ENCODE measurements at regions not wholly inside any gene's neighbourhood (a gene's known extent, or its start where the extent isn't known, plus 50 kb on each side); places are given as distances from the start of the nearest gene placed in this dataset.

DNA sequence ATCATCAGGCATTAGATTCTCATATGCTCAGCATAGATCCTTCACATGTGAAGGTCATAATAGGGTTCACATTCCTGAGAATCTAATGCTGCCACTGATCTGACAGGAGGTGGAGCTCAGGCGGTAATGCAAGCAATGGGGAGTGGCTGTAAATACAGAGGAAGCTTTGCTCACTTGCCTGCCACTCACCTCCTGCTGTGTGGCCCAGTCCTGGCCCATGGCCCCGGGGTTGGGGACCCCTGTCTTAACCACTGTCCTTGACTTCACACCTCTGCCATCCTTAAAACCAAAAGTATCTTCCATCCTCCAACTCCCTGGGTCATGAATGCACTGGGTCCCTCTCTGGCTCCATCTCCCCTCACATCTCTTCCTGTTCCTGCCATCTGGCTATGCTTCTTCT is 129.1 kb downstream of the HMX1 start:
- WGBS, 2 donors: 57 to 63% methylated on average over 2 of the region's 2 CpGs
- DNase-seq (no peak), ATAC-seq (no peak)
- peaks cover 0 to 52% (median 23%) of the 10 kb centered on the region in 7 donors for H3K27me3 ChIP-seq
- intact Hi-C loops (cut with DNase I): no loop called here
- H3K4me1 ChIP-seq: no peaks in the 10 kb centered on the region
- no peaks in the 10 kb centered on the region for H3K9me3 ChIP-seq
- no peaks in the 10 kb centered on the region for H3K36me3 ChIP-seq
- no peak overlapping the region for H3K27ac ChIP-seq
- H3K4me3 ChIP-seq: no peak overlapping the region
- TF ChIP-seq, protein P1, sequence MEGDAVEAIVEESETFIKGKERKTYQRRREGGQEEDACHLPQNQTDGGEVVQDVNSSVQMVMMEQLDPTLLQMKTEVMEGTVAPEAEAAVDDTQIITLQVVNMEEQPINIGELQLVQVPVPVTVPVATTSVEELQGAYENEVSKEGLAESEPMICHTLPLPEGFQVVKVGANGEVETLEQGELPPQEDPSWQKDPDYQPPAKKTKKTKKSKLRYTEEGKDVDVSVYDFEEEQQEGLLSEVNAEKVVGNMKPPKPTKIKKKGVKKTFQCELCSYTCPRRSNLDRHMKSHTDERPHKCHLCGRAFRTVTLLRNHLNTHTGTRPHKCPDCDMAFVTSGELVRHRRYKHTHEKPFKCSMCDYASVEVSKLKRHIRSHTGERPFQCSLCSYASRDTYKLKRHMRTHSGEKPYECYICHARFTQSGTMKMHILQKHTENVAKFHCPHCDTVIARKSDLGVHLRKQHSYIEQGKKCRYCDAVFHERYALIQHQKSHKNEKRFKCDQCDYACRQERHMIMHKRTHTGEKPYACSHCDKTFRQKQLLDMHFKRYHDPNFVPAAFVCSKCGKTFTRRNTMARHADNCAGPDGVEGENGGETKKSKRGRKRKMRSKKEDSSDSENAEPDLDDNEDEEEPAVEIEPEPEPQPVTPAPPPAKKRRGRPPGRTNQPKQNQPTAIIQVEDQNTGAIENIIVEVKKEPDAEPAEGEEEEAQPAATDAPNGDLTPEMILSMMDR (IDR thresholded peaks at IDR 0.05): no peak

DNA sequence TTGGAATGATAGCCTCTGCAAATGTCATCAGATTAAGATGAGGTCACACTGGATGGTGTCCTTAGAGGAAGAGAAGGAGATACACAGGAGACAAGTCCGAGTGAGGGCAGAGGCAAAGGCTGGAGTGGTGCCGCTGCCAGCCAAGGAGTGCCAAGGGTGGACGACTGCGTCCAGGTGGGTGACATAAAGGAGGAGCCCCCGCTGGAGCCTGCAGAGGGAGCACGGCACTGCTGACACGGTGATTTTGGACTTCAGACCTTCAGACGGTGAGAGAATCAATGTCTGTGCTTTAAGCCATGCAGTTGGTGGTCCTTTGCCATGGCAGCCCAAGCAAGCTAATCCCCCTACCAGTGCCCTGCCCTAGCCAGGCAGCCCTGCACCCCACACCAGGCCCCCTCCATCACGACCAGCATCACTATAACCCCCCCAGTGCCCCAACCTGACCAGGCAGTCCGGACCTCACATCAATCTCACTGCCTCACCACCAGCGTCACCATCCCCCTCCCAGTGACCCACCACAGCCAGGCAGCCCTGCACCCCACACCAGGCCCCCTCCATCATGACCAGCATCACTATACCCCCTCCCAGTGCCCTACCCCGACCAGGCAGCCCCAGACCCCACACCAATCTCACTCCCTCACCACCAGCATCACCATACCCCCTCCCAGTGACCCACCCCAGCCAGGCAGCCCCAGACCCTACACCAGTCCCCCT is 130.0 kb downstream of the HMX1 start:
- WGBS, 2 donors: 75 to 80% methylated on average over 12 of the region's 12 CpGs
- DNase-seq: no peak

DNA sequence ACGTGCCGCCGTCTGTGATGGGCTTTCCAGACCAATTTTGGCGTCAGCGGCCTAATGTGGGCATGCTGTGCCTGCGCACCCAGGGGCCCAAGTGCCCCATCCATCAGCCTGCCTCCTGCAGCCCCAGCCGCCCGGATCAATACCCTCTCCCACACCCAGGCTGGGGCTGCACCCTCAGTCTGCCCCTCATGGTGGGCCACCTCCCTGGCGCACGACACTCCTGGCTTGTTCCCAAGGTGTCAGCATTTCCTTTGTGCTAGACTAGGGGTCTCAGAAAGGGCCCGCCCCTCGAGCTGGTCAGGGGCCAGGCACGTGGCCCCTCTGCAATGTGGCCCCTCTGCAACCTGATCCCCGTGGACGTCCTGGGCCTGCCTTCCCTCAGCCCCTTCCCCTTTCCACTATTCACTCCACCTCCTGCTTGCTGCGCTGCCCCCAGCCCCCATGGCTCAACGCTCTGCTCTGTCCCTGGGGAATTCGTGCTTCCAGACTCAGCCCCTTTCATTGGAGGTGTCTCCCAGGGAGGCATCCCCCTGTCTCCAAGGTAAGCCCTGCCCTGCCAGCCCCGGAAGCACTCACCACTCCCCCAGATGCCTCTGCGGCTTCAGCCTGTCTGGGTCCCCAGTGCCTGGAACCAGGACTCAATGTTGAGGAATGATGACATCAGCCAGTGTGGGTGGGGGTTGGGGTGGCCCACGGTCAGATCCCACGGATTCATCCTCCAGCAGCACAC is 130.8 kb downstream of the HMX1 start:
- Histone ChIP-seq H3K4me1 (no peaks in the 10 kb centered on the region), H3K27me3 (peaks cover 0 to 42% (median 23%) of the 10 kb centered on the region in 7 donors), H3K4me3 (no peak overlapping the region), H3K36me3 (no peaks in the 10 kb centered on the region), H3K9me3 (no peaks in the 10 kb centered on the region), H3K27ac (no peak overlapping the region)
- DNase-seq: no peak
- TF ChIP-seq, protein P1 (IDR thresholded peaks at IDR 0.05): no peak
- intact Hi-C loops (cut with DNase I): no loop called here
- 57 to 58% methylated on average over 22 of the region's 22 CpGs for WGBS, 2 donors
- ATAC-seq: no peak

More for the DNA sequence above, 130.0 kb downstream of the HMX1 start:
- intact Hi-C loops (cut with DNase I): no loop called here
- no peaks in the 10 kb centered on the region for H3K4me1 ChIP-seq
- TF ChIP-seq, protein P1 (IDR thresholded peaks at IDR 0.05): no peak
- no peak for ATAC-seq
- H3K36me3 ChIP-seq: no peaks in the 10 kb centered on the region
- no peak overlapping the region for H3K27ac ChIP-seq
- H3K9me3 ChIP-seq: no peaks in the 10 kb centered on the region
- H3K27me3 ChIP-seq: peaks cover 0 to 45% (median 23%) of the 10 kb centered on the region in 7 donors
- no peak overlapping the region for H3K4me3 ChIP-seq

DNA sequence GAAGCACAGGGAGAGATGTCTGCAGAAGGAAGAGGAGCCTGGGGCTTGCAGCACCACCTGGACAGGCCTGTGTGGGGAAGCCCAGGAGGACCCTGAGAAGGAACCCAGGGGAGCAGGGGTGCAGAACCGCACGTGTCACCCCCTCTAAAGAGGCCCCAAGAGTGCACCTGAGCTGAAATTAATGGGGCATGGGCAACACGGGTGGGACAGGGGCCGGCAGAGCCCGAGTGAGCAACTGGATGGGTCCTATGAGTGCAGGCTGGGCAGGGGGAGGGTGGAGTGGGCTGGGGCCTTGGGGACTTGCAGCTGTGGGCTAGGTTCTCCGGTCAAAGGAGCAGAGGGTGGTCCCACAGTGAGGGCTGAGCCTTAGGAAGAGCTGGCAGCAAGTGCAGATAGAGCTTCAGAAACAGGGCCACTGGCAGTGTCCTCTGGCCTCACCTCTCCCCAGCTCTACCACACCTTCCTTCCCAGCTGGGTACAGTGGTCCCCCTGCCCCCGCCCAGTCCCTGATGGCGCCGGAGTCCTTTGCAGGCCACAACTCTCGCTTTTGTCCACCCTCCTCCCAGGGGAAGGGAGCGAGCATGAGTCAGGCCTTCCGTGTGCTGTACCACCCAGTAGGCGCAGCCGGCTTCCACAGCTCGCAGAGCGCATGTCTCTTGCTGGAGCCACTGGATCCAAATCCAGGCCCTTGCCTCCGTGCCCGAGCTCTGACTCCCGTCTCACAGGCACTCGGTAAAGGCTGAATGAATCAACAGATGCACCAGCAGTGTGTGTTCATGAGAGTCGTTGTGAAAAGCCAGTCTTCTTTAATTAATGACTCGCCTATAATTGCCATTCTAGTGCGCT is 131.6 kb downstream of the HMX1 start:
- intact Hi-C loops (cut with DNase I): no loop called here
- 70 to 74% methylated on average over 23 of the region's 23 CpGs for WGBS, 2 donors
- TF ChIP-seq, protein P1 (IDR thresholded peaks at IDR 0.05): no peak
- Histone ChIP-seq H3K36me3 (no peaks in the 10 kb centered on the region), H3K4me1 (no peaks in the 10 kb centered on the region), H3K27ac (no peak overlapping the region), H3K27me3 (peaks cover 0 to 35% (median 17%) of the 10 kb centered on the region in 7 donors), H3K4me3 (no peak overlapping the region), H3K9me3 (peaks cover 0 to under 1% (median 0%) of the 10 kb centered on the region in 11 donors)
- no peak for DNase-seq
- no peak for ATAC-seq

All from heart right ventricle (tissue), 16 donors.